NCI-H524 treated with DMSO at 0.1 percent for 48 hours (cell line): ENCODE measurements at regions not wholly inside any gene's neighbourhood (a gene's known extent, or its start where the extent isn't known, plus 50 kb on each side); places are given as distances from the start of the nearest gene placed in this dataset.

Source experiments
- DNase-seq: peaks from one replicate; lab custom pipeline; 2025; lab: John Stamatoyannopoulos, UW

DNA sequence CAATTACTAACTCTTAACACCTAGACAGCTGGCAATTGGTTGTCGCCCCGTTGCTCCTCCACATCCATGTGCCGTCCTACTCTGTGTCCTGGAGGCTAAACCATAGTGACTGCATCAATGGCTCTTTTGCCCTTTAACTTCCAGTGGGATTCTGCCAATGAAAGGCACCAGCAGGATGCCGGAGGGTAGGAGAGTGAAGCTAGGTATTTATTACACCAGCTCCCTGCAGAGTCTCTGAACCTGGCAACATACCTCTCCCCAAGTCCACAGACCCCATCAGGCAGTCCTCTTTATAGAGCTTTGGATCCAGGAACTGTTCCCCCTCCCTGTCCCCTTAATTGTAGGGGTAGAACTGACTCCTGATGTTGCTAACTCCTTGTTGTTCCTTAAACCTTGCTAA lies 426.8 kb downstream of the HNRNPD start:
- no peak for DNase-seq

GRCh38 chr4:81930506-81931238 lies 443.1 kb downstream of the HNRNPD start:
- no peak for DNase-seq

DNA sequence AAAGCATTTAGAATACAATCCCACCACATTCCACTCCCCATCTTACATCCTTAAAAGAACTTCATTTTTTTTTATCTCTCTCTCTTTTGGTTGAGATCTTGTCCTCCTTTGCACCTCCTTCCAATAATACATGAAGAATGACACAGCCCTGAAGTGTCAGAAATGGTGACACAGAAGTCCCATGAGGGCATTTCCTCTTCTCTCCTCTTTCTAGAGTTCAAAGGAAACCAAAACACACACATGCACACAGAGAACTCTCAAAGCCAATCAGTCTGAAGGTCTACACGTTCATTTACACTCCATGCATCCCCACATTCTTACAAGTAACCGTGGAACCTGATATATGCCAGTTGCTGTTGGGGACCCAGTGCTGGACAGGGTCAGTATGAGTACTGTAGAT lies 450.7 kb downstream of the HNRNPD start:
- no peak for DNase-seq

GRCh38 chr4:81922313-81922712 lies 450.6 kb upstream of the RASGEF1B start:
- DNase-seq: no peak

DNA sequence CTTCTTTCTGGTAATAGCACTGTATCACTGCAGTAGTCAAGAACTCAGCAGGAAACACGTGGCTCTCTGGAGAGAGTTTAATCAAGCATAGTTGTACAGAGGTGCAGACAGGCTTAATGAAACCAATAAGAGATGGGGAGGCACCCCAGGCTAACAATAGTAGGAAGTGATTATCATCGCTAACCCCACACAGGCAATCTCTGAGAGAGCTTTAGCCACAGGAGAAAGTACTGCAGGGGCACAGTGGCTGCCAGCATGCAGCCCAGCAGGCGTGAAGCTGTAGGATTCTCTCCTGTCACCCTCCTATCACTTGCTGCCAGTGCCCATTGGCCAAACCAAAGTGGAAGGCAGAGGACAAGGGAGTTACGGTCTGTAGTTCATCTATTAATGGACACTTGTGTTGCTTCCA lies 450.0 kb upstream of the RASGEF1B start:
- no peak for DNase-seq

DNA sequence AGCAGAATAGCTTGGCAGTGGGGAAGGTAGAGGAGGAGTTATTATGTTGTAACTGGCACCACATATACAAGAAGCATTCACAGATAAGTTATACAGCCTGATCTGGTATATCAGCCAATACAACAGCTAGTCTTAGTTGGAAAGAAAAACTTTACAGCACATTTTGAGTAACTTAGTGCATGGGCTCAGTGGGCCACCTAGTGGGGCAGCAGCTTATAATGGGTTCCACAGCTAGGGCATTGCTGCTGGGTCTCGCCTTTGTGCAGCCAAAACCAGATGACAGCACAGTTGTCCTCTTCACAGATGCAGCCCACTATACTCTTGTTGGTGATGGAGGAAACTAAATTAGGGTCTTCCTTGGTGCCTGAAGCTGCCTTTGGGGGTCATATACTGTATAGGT lies 448.1 kb upstream of the RASGEF1B start:
- DNase-seq: no peak

DNA sequence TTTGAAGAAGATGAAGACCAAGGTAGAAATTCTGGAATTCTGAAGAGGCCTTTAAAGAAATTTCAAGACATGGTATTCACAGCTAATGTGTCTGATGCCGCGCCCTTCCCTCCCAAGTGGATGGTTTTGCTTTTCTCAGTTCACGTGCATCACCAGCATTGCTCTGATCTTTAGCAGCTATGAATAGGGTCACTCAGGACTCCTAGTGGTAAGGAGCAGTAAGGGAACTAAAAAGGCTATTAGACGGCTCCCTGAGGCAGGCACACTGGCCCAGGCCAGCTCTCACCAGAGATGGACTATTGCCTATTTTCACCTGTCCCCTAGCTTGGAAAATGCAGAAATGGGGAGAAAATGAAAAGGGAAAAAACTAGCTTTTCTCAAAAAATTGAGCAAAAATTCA lies 447.5 kb upstream of the RASGEF1B start:
- no peak for DNase-seq

DNA sequence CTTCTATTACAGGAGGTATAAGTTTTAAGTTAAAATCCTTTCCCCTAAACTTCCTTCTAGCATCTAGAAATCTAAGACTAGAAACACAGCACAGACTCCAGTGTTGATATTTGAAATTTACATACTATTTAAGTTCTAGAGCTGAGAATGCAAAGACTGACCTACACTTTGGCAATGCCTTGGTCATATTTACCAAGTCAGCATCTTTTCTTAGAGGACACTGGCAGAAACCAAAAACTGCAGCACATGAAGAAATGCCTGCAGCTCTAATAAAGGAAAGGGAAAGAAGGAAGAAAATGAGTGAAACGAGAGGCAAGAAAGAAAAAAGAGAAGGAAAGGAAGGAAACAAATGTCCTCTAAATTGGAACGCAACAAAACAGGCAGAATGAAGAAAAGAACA lies 443.7 kb upstream of the RASGEF1B start:
- no peak for DNase-seq

GRCh38 chr4:81914623-81915022 lies 442.9 kb upstream of the RASGEF1B start:
- no peak for DNase-seq

GRCh38 chr4:81913427-81913879 lies 441.7 kb upstream of the RASGEF1B start:
- DNase-seq: no peak

DNA sequence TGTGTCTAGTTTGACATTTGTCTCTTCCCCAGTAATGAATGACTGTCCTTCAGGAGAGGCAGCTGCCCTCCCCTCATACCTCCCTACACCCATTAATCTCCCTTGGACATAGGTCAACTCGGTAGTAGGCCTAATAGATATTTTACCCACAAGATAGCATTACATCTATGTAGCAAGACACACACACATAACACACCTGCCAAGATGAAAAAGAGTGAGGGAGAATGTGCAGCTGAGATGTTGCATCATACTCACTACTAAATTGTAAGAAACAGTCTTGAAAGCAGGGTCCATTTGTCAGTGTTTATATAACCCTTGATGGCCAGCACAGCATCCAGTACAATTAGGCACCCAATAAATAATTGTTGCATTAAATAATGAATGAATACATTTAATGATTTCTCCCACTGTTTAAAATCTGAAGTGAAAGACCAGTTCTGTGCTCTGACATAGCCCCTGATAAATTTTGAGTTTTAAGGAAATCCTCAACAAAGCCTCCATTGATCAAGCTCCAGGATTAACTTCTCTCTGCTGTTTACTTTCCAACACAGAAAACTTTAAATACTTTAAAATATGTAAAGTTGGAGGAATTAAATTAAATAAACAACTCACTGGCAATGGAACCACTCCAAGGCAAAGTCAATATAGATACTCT lies 440.8 kb upstream of the RASGEF1B start:
- DNase-seq: no peak

DNA sequence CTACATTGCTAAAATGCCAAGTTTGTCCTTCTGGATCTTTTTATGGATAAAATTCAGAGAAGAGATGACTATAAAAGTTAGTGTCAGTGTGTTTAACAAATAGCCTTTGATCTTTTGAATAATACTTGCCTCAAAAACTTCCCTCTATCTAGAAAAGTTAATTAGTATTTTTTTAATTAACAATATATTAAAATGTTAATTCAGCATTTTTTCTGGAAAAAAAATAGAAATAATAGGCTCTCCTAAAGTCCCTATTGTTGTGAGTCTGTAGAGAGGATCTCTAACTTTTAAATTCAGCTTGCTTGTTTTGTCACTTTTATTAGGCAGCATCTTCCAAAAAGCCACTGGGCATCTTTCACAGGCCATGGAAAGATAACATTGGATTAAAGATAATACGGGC lies 435.2 kb upstream of the RASGEF1B start:
- no peak for DNase-seq

DNA sequence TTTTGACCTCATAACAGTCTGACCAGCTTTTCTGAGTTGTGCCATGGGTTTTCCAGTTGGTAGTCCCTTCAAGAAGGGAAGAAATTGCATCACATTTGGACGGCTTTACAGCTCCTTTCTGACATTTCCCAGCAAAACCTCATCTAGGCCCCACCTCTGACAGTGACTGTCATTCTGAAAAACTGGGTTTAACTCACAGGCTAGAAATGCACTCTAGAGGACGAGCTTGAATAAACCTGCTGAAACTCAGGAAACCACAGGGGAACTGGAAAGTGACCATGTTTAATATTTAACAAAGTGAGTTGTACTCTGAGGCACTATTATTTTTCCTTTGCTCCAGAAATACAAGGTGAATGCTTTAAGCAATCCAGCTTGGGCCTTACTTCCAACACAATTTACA lies 434.3 kb upstream of the RASGEF1B start:
- no peak for DNase-seq

GRCh38 chr4:81904121-81904520 lies 432.4 kb upstream of the RASGEF1B start:
- no peak for DNase-seq

DNA sequence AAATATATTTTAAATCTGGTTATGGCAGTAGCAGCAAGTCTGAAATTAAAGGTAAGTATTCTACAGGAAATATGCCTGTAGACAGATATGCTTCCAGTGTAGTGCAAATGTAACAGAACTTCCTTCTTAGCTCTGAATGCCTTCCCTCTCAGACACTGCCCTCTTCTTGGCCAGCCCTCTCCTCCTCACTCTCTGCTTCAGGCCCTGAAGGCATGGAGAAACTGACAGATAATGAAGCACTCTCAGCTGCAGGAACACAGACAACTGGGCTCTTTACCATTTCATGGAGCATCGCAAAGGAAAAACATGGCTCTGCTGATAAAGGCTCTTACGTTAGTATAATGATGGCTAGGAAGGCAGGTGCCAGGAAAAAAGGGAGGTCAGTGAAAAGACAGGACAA lies 431.5 kb upstream of the RASGEF1B start:
- no peak for DNase-seq

GRCh38 chr4:81898862-81899504 lies 427.3 kb upstream of the RASGEF1B start:
- no peak for DNase-seq

DNA sequence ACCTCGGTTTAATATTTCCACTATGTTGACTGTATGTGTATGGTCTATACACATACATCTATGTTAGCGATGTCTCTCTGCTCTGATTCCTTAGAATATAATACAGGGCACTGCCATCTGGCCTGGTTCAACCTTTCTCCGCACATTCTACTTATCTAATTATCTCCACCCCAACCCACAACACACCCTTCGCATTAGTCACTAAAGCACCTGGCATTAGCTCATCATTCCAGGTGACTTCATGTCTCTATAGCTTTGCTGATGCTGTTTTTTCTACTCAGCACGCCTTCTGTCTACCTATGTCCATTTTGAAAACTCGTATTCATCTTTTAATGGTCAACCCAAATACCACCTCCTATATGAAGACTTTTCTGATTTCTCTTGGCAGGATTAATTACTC lies 425.2 kb upstream of the RASGEF1B start:
- DNase-seq: no peak

DNA sequence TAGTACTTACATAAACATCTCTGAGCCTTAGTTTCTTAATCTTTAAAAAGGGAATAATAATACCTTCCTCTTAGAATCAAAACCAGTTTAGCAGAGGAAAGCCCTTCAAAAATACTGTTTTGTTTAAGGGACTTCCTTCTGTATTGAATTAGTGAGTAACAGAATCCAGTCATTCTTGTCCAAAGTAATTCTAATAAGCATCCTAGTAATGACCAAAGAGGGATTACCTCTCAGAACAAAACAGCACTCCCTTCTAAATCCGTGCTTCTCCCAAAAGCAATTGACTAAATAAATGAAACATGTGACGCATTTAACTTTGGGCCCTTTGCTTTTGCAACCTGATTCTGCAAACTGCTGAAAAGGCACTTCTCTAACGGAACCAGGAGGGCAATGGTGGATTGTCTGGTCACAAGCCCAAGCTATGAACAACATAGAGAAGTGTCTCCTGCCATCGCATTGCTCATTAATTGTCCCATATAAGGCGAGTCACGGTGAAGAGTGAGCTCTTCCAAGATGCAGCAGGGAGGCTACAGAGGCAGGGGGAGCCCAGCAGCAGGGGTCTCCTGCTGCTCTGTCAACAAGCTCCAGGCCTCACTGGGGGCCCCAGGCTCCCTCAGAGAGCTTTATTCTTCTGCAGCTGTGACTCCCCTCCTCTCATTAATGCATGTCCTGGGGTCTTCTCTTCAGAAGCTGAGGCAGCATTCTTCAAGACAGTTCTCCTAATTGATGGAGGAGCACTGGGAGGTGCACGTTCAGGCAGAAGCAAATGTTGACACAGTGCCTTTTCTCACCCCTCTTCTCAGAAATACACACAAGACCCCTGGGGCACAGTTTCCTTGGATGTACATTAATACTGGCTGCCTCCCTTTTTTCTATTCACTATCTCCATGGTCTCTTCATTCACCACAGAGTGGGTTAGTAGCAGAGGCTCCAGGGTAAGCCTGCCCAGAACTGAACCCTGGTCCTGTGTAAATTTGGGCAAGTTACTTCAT lies 419.6 kb upstream of the RASGEF1B start:
- DNase-seq: no peak

GRCh38 chr4:81884986-81885385 lies 413.3 kb upstream of the RASGEF1B start:
- DNase-seq: no peak

- no peak for DNase-seq
These were observed 412.1 kb upstream of the RASGEF1B start for GRCh38 chr4:81883530-81884450.

DNA sequence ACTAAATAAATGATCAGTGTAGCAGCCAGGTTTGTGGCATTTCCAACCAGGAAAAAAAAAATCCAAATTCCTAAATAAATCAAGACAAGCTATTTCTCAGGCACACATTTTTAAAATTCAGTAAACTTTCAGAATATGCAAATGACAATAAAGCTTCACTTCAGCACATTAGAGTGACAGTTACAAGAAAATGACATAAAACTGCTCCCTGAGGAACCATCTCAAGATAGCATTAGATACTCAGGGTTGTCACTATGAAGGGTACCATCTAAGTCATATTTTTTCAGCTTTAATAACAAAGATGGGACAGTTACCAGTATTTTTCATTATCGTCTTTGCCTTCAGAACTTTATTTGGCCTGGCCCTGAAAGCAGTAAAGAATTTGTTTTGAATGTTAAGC lies 411.3 kb upstream of the RASGEF1B start:
- no peak for DNase-seq
